ENCODE measurements at regions not wholly inside any gene's neighbourhood (a gene's known extent, or its start where the extent isn't known, plus 50 kb on each side); places are given as distances from the start of the nearest gene placed in this dataset.

DNA sequence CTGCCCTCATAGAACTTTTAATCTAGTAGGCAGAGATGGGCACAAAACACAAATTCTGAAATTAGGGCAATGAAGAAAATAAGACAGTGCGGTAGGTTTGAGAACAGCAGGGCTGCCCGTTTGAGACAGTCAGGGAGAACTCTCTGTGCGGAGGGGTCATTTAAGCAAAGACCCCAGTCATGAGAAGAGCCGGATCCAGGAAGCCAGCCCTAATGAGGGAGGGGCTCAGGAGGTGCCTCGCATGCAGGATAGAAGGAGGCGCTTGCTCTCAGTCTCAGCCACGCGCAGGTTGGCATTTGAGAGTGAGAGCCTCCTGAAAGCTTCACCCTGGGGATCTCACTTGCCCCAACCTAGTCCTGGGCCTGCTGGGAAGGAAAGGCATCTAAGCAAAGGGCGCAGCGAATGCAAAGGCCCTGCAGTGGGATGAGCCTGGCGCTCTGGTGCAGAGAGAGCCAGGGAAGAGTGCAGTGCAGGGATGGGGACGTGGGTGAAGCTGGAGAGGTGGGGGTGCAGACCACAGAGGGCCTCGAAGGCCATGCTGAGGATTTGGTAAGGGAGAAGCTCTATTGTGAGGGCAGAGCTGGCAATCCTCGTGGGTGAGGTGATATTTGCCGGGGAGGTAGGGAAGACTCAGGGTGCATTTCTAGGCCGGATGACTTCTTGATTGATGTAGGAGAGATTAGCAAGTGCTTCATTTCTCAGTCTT lies 130.0 kb upstream of the PTPN1 start:
- no peak for DNase-seq (ENCODE audit: low spot score in 2 of 2)
- no peak for TF ChIP-seq POLR2AphosphoS5 (IDR thresholded peaks at IDR 0.05)
- TF ChIP-seq, protein P1, sequence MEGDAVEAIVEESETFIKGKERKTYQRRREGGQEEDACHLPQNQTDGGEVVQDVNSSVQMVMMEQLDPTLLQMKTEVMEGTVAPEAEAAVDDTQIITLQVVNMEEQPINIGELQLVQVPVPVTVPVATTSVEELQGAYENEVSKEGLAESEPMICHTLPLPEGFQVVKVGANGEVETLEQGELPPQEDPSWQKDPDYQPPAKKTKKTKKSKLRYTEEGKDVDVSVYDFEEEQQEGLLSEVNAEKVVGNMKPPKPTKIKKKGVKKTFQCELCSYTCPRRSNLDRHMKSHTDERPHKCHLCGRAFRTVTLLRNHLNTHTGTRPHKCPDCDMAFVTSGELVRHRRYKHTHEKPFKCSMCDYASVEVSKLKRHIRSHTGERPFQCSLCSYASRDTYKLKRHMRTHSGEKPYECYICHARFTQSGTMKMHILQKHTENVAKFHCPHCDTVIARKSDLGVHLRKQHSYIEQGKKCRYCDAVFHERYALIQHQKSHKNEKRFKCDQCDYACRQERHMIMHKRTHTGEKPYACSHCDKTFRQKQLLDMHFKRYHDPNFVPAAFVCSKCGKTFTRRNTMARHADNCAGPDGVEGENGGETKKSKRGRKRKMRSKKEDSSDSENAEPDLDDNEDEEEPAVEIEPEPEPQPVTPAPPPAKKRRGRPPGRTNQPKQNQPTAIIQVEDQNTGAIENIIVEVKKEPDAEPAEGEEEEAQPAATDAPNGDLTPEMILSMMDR (IDR thresholded peaks at IDR 0.05), result no peak
- TF ChIP-seq POLR2A (IDR thresholded peaks at IDR 0.05), result no peak
- H3K27ac ChIP-seq, result peak overlapping the region; percentile 90
- no peak overlapping the region for H3K4me3 ChIP-seq
- no peaks in the 10 kb centered on the region for H3K36me3 ChIP-seq
- intact Hi-C loops (cut with DNase I; ENCODE audit: low total_unique reads), result no loop called here
- no peaks in the 10 kb centered on the region for H3K27me3 ChIP-seq
- peaks cover 6 to 9% of the 10 kb centered on the region in 2 donors for H3K4me1 ChIP-seq
- H3K9me3 ChIP-seq, result no peaks in the 10 kb centered on the region

GRCh38 chr20:50380697-50381040 lies 129.5 kb upstream of the PTPN1 start:
- Histone ChIP-seq H3K27ac (peak overlapping the region; percentile 90), H3K4me1 (peaks cover 6 to 9% of the 10 kb centered on the region in 2 donors), H3K9me3 (no peaks in the 10 kb centered on the region), H3K27me3 (no peaks in the 10 kb centered on the region), H3K36me3 (no peaks in the 10 kb centered on the region), H3K4me3 (no peak overlapping the region)
- no peak for DNase-seq (ENCODE audit: low spot score in 2 of 2)
- intact Hi-C loops (cut with DNase I; ENCODE audit: low total_unique reads), result no loop called here
- TF ChIP-seq POLR2AphosphoS5 (IDR thresholded peaks at IDR 0.05) (no peak), POLR2A (IDR thresholded peaks at IDR 0.05) (no peak)
- TF ChIP-seq, protein P1 (IDR thresholded peaks at IDR 0.05), result peak in 2 of 3 donors; percentile 22 to 44

DNA sequence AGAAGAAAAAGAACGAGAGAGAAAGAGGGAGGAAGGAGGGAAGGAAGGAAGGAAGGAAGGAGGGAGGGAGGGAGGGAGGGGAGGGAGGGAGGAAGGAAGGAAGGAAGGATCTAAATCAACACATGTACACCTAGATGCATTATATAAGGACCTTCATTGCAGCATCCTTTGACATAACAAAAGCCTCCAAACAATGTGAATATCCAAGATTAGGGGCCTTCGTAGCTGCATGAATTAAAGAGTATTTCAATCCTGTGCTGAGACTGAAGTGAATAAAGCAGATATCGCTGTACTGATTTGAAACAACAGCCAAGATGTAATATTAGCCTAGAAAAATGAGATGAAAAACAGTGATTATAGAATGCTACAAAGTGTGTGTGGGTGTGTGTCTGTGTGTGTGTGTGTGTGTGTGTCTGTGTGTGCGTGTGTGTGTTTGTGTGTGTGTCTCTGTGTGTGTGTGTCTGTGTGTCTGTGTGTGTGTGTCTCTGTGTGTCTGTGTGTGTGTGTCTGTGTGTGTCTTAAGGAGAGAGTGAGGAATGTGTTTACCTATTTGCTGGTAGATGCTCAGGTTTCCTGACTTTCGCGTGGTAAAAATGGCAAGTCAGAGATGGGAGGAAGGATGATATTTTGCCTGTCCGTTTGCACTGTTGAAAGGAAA lies 129.0 kb upstream of the PTPN1 start:
- TF ChIP-seq, protein P1 (IDR thresholded peaks at IDR 0.05), result no peak
- TF ChIP-seq POLR2A (IDR thresholded peaks at IDR 0.05) (no peak), POLR2AphosphoS5 (IDR thresholded peaks at IDR 0.05) (no peak)
- Histone ChIP-seq H3K4me3 (no peak overlapping the region), H3K27me3 (no peaks in the 10 kb centered on the region), H3K36me3 (no peaks in the 10 kb centered on the region), H3K27ac (peak overlapping the region; percentile 63 to 90), H3K9me3 (no peaks in the 10 kb centered on the region), H3K4me1 (peaks cover 6 to 9% of the 10 kb centered on the region in 2 donors)
- intact Hi-C loops (cut with DNase I; ENCODE audit: low total_unique reads), result no loop called here
- no peak for DNase-seq (ENCODE audit: low spot score in 2 of 2)

DNA sequence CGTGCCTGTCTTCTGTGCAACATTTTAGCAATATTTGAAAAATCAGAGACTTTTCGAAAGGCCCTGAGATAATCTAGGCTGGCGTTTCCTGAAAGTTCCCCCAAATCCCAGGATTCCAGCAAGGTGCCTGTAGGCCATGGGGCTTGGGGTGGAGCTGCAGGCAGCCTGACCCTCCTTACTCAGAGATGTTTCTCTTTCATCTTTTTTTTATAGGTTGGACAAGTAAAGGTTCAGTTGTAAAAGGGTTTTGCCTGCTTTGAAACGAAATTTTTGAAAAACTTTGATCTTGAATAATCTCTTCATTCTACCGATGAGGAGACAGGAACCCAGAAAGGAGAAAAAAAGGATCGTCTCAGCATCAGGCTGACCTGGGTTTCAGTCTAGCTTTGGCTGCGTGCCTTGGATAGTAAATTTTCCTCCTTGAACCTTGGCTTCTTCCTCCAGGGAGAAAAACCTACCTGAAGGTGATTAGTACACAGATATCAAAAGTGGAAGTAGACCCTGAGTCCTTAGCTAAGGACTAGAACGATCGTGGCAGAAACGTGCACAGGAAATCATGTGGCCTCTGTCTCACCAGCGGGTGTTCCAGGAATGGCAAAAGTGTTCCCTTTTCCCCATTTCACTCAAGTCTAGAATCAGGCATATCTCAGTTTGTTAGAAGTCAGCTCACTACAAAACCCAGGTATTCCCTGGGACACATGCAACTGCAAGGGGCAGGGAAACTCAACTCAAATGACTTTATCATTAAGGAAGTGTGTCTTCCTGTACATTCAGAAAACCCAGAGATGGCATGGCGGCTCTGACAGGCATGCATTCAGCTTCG lies 128.2 kb upstream of the PTPN1 start:
- H3K27ac ChIP-seq, result peak overlapping the region; percentile 19 to 90
- DNase-seq (ENCODE audit: low spot score in 2 of 2), result no peak
- peaks cover 6 to 9% of the 10 kb centered on the region in 2 donors for H3K4me1 ChIP-seq
- intact Hi-C loops (cut with DNase I; ENCODE audit: low total_unique reads), result no loop called here
- TF ChIP-seq POLR2A (IDR thresholded peaks at IDR 0.05) (no peak), POLR2AphosphoS5 (IDR thresholded peaks at IDR 0.05) (no peak)
- TF ChIP-seq, protein P1 (IDR thresholded peaks at IDR 0.05), result no peak
- no peaks in the 10 kb centered on the region for H3K9me3 ChIP-seq
- H3K4me3 ChIP-seq, result no peak overlapping the region
- H3K27me3 ChIP-seq, result no peaks in the 10 kb centered on the region
- no peaks in the 10 kb centered on the region for H3K36me3 ChIP-seq

Measured in breast epithelium (tissue), 4 donors.